ENCODE measurements at regions not wholly inside any gene's neighbourhood (a gene's known extent, or its start where the extent isn't known, plus 50 kb on each side); places are given as distances from the start of the nearest gene placed in this dataset.

DNA sequence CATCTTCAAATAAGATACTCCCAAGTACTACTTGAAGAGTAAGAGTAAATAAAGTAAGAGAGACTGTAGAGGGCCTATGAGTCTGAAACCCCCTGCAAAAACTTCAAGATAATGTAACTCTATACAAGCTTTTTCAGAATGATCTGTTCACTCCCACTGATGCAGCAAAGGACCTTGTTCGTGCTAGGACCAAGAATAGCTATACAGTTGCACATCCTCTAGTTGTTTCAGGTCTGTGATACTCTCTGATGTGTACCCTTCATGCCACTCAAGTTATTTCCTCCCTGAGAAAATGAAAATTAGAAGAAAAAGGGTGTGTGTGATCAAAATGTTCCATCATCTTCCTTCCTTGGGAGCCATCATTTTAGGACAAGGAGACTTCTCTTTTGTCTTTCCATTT, 204.4 kb downstream of the ALX1 start:
- H4K20me1 ChIP-seq (ENCODE audit: insufficient read depth): no peaks in the 10 kb centered on the region
- H2AFZ ChIP-seq (ENCODE audit: low read depth): no peak overlapping the region
- no peak overlapping the region for H3K4me3 ChIP-seq (ENCODE audit: low read depth in 2 of 2, low read length in 1 of 2)
- H3F3A ChIP-seq (replicated peaks; ENCODE audit: insufficient read depth): no peaks in the 10 kb centered on the region
- TF ChIP-seq GABPA (IDR thresholded peaks at IDR 0.05; ENCODE audit: low read depth) (no peak), YY1 (IDR thresholded peaks at IDR 0.05; ENCODE audit: low read depth) (no peak), GATA2 (CRISPR knock-in tag; IDR thresholded peaks at IDR 0.05) (no peak), SIN3A (IDR thresholded peaks at IDR 0.05; ENCODE audit: borderline replicate concordance, low read depth, low read length) (no peak), EZH2phosphoT487 (IDR thresholded peaks at IDR 0.05; ENCODE audit: borderline replicate concordance, low read depth) (no peak), RAD21 (IDR thresholded peaks at IDR 0.05; ENCODE audit: low read length) (no peak), MXI1 (IDR thresholded peaks at IDR 0.05; ENCODE audit: low read depth, low read length) (no peak)
- TF ChIP-seq, protein P1, sequence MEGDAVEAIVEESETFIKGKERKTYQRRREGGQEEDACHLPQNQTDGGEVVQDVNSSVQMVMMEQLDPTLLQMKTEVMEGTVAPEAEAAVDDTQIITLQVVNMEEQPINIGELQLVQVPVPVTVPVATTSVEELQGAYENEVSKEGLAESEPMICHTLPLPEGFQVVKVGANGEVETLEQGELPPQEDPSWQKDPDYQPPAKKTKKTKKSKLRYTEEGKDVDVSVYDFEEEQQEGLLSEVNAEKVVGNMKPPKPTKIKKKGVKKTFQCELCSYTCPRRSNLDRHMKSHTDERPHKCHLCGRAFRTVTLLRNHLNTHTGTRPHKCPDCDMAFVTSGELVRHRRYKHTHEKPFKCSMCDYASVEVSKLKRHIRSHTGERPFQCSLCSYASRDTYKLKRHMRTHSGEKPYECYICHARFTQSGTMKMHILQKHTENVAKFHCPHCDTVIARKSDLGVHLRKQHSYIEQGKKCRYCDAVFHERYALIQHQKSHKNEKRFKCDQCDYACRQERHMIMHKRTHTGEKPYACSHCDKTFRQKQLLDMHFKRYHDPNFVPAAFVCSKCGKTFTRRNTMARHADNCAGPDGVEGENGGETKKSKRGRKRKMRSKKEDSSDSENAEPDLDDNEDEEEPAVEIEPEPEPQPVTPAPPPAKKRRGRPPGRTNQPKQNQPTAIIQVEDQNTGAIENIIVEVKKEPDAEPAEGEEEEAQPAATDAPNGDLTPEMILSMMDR (IDR thresholded peaks at IDR 0.05): no peak
- TF ChIP-seq, protein P2, sequence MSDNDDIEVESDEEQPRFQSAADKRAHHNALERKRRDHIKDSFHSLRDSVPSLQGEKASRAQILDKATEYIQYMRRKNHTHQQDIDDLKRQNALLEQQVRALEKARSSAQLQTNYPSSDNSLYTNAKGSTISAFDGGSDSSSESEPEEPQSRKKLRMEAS (IDR thresholded peaks at IDR 0.05; ENCODE audit: low read depth): no peak
- H3K27me3 ChIP-seq (ENCODE audit: insufficient read depth): no peaks in the 10 kb centered on the region
- H3K79me2 ChIP-seq (ENCODE audit: insufficient read depth): no peaks in the 10 kb centered on the region
- H3K27ac ChIP-seq (ENCODE audit: low read depth in 2 of 2, low read length in 1 of 2): no peak overlapping the region
- no peaks in the 10 kb centered on the region for H3K9me2 ChIP-seq
- DNase-seq: no peak
- H3K9ac ChIP-seq: no peak overlapping the region
- CTCF ChIA-PET: interaction anchor here (1.5 to 1.7 kb wide), 2 partner anchors 11 to 16 kb away, joined by 3 to 7 read pairs; no protein-coding TSS in a partner anchor
- H3K4me1 ChIP-seq (ENCODE audit: control insufficient read depth in 1 of 2, insufficient read depth in 2 of 2, low read depth in 1 of 2, low read length in 1 of 2): no peaks in the 10 kb centered on the region
- no peaks in the 10 kb centered on the region for H3K9me3 ChIP-seq
- H3K4me2 ChIP-seq: no peak overlapping the region
- POLR2A ChIA-PET: no interaction called here
- no peaks in the 10 kb centered on the region for H3K36me3 ChIP-seq (replicated peaks in 1 of 2; ENCODE audit: control insufficient read depth in 1 of 2, insufficient read depth in 2 of 2, low read length in 1 of 2)
- 47% methylated on average over 1 of the region's 1 CpG for WGBS (ENCODE audit: low lambda C conversion rate)

- no peaks in the 10 kb centered on the region for H3K27me3 ChIP-seq (ENCODE audit: insufficient read depth)
- H4K20me1 ChIP-seq (ENCODE audit: insufficient read depth): no peaks in the 10 kb centered on the region
- ChIA-PET CTCF (interaction anchor here (1.2 kb wide), 1 partner anchor 21 kb away, joined by 4 read pairs; no protein-coding TSS in a partner anchor), POLR2A (no interaction called here)
- no peak overlapping the region for H3K9ac ChIP-seq
- no peak overlapping the region for H3K4me2 ChIP-seq
- H3K36me3 ChIP-seq (replicated peaks in 1 of 2; ENCODE audit: control insufficient read depth in 1 of 2, insufficient read depth in 2 of 2, low read length in 1 of 2): no peaks in the 10 kb centered on the region
- TF ChIP-seq CHD2 (IDR thresholded peaks at IDR 0.05; ENCODE audit: low read length, partially characterized antibody): no peak
- no peak for TF ChIP-seq POLR2AphosphoS5 (IDR thresholded peaks at IDR 0.05; ENCODE audit: low read depth, low read length)
- TF ChIP-seq ELF1 (IDR thresholded peaks at IDR 0.05): no peak
- TF ChIP-seq IRF3 (IDR thresholded peaks at IDR 0.05; ENCODE audit: low read depth, low read length): no peak
- TF ChIP-seq, protein P1 (IDR thresholded peaks at IDR 0.05): no peak
- TF ChIP-seq, protein P3, sequence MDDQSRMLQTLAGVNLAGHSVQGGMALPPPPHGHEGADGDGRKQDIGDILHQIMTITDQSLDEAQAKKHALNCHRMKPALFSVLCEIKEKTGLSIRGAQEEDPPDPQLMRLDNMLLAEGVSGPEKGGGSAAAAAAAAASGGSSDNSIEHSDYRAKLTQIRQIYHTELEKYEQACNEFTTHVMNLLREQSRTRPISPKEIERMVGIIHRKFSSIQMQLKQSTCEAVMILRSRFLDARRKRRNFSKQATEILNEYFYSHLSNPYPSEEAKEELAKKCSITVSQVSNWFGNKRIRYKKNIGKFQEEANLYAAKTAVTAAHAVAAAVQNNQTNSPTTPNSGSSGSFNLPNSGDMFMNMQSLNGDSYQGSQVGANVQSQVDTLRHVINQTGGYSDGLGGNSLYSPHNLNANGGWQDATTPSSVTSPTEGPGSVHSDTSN (IDR thresholded peaks at IDR 0.05): no peak
- TF ChIP-seq FOSL2 (IDR thresholded peaks at IDR 0.05; ENCODE audit: borderline replicate concordance, low read depth): no peak
- no peak for TF ChIP-seq GATA2 (CRISPR knock-in tag; IDR thresholded peaks at IDR 0.05)
- no peak for TF ChIP-seq SMC3 (IDR thresholded peaks at IDR 0.05; ENCODE audit: low read depth, low read length)
- no peak for TF ChIP-seq EP300 (IDR thresholded peaks at IDR 0.05; ENCODE audit: borderline replicate concordance in 1 of 2, low read depth in 1 of 2, low read length in 1 of 2)
- TF ChIP-seq SIN3A (IDR thresholded peaks at IDR 0.05; ENCODE audit: borderline replicate concordance, low read depth, low read length): no peak
- TF ChIP-seq EZH2phosphoT487 (IDR thresholded peaks at IDR 0.05; ENCODE audit: borderline replicate concordance, low read depth): no peak
- TF ChIP-seq TAF1 (IDR thresholded peaks at IDR 0.05; ENCODE audit: borderline replicate concordance, low read depth, low read length): no peak
- TF ChIP-seq FOXM1 (IDR thresholded peaks at IDR 0.05; ENCODE audit: low read depth): no peak
- TF ChIP-seq RCOR1 (IDR thresholded peaks at IDR 0.05; ENCODE audit: low read length): no peak
- TF ChIP-seq MEF2A (IDR thresholded peaks at IDR 0.05; ENCODE audit: borderline replicate concordance, low read depth): no peak
- TF ChIP-seq TCF12 (IDR thresholded peaks at IDR 0.05): no peak
- H3K9me3 ChIP-seq: no peaks in the 10 kb centered on the region
- no peak overlapping the region for H2AFZ ChIP-seq (ENCODE audit: low read depth)
- H3K27ac ChIP-seq (ENCODE audit: low read depth in 2 of 2, low read length in 1 of 2): no peak overlapping the region
- 5% methylated on average over 1 of the region's 1 CpG for WGBS (ENCODE audit: low lambda C conversion rate)
- no peaks in the 10 kb centered on the region for H3K79me2 ChIP-seq (ENCODE audit: insufficient read depth)
- no peaks in the 10 kb centered on the region for H3K4me1 ChIP-seq (ENCODE audit: control insufficient read depth in 1 of 2, insufficient read depth in 2 of 2, low read depth in 1 of 2, low read length in 1 of 2)
- H3F3A ChIP-seq (replicated peaks; ENCODE audit: insufficient read depth): no peaks in the 10 kb centered on the region
- DNase-seq: no peak
- H3K4me3 ChIP-seq (ENCODE audit: low read depth in 2 of 2, low read length in 1 of 2): no peak overlapping the region
- H3K9me2 ChIP-seq: no peaks in the 10 kb centered on the region
Measured at GRCh38 chr12:85489194-85489593, 209.2 kb downstream of the ALX1 start.
